Epithelial cell of proximal tubule (primary cell): ENCODE measurements at regions not wholly inside any gene's neighbourhood (a gene's known extent, or its start where the extent isn't known, plus 50 kb on each side); places are given as distances from the start of the nearest gene placed in this dataset.

ENCODE experiments used
- DNase-seq: peaks from one replicate; pipeline ENCODE4 v3.0.0-alpha.2; 2011; ENCODE audit warnings: low read depth
- H3K4me3 ChIP-seq: 2 replicates; pipeline ENCODE4 v1.5.1; 2011; ENCODE audit warnings: low read depth, mild to moderate bottlenecking, low read length
- TF ChIP-seq, protein P1 (sequence below): conservative IDR thresholded peaks from 2 replicates; pipeline ENCODE4 v1.5.1; 2012; ENCODE audit warnings: low read depth, mild to moderate bottlenecking, low read length

DNA sequence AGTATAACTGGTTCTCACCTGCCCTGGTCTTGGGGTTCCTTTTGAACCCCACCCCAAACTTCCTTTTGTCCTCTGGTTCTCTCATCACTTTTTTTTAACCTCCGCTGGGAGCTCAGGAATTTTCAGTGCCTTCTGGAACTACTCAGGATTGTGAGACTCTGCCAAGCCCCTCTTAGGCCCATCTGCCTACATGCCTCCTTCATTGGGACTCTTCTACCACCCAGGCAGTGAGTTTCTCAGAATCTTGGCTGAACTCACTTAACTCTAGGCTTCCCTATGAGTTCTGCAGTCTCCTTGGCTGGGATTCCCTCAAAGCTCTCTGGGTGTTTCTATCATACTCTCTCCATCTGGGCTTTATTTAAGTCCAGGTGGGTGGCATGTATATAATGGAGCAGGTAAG, 86.3 kb downstream of the MDH1 start:
- H3K4me3 ChIP-seq: no peak overlapping the region
- TF ChIP-seq, protein P1, sequence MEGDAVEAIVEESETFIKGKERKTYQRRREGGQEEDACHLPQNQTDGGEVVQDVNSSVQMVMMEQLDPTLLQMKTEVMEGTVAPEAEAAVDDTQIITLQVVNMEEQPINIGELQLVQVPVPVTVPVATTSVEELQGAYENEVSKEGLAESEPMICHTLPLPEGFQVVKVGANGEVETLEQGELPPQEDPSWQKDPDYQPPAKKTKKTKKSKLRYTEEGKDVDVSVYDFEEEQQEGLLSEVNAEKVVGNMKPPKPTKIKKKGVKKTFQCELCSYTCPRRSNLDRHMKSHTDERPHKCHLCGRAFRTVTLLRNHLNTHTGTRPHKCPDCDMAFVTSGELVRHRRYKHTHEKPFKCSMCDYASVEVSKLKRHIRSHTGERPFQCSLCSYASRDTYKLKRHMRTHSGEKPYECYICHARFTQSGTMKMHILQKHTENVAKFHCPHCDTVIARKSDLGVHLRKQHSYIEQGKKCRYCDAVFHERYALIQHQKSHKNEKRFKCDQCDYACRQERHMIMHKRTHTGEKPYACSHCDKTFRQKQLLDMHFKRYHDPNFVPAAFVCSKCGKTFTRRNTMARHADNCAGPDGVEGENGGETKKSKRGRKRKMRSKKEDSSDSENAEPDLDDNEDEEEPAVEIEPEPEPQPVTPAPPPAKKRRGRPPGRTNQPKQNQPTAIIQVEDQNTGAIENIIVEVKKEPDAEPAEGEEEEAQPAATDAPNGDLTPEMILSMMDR: no peak
- no peak for DNase-seq

DNA sequence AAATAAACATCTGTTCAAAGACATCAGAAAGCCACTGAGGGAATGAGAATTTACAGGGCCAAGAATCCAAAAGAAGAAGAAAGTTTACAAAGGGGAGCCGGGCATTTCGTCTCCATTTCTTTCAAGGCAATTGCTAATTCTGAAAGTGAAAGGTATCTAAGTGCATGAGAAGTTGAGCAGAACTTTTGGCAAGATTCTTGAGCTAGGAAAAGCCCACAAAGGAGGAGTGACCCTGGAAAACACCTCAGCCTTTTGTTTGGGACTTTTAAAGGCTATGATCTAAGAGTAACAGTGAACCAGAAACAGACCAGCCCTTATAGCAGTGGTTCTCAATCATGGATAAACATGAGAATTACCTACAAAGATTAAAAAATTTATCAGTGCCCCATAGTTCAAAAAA, 87.4 kb downstream of the MDH1 start:
- no peak for DNase-seq
- H3K4me3 ChIP-seq: no peak overlapping the region
- TF ChIP-seq, protein P1: no peak

DNA sequence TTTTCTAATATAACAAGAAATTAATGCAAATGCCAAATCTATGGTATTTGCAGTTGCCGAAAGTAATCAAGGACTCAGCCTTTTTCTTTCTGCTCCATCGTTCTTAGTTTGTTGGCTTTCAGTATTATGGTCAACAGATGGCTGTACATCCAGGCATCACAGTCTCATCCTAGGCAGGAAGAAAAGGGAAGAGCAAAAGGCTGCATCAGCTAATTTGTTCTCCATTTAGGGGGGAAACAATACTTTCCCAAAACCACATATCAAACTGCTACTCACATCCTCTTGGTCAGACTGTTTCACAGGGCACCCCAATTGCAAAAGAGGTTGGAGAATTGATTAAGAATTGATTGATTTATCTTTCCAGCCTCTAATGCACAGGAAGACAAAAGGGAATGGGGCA, 89.3 kb downstream of the MDH1 start:
- H3K4me3 ChIP-seq: no peak overlapping the region
- no peak for DNase-seq
- TF ChIP-seq, protein P1: no peak

DNA sequence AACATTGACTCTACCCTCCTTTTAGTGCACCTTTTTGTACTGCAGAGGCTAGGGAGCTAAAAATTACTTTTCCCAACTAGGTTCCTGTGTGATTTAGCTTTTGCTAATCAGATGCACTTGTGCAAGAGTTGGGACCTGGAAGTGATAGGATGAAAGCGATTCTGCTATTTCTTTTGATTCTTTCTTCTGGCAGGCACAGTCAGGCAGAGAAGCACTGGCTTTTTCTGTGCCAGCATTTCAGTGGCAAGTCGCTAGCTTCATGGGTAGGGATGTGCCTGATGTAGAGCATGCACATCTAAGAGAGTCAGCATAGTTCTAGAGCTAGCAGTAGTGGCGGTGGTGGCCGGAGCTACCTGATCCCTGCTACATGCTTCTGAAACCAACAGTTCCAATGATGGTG, 89.8 kb downstream of the MDH1 start:
- TF ChIP-seq, protein P1: no peak
- DNase-seq: no peak
- H3K4me3 ChIP-seq: no peak overlapping the region

DNA sequence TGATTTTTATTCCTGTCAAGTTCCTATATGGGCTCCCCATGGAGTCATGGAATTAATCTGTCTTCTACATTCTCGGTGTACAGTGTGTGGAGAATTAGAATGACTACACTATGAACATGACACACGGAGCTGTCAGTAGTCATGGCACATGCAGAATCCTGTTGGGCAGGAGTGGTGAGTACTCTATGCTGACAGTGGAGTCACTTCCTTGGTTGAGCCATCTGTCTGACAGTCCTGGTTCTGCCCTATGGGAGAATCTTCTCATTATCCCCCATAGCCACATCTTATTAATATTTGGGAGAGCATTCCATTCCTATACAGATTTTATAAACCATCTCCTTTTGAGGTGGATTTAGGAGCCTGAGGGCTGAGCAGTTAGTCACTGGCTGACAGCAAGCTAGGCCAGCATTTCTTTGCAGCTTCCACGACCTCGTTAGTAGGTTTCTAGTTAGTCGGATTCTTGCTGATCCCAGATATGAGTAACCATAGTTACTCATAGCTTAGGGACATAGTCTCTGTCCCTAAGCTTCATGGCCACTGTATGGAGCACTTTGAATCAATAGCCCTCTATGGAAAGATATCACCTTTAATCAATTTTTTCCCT, 90.6 kb downstream of the MDH1 start:
- TF ChIP-seq, protein P1: no peak
- no peak overlapping the region for H3K4me3 ChIP-seq
- DNase-seq: no peak

DNA sequence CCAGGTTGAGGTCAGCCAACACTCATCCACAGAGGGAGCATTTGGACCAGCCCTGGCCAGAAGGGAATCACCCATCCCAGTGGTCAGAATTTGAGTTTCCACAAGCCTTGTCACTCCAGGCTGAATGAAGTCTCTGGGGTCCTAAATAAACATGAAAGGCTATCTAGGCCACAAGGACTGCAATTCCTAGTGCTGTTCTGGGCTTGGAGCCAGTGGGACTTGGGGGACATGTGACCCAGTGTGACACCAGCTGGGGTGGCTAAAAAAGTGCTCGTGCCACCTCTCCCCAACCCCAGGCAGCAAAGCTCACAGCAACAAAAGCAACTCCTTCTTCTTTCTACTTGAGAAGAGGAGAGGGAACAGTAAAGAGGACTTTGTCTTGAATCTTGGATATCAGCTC, 91.7 kb downstream of the MDH1 start:
- DNase-seq: no peak
- TF ChIP-seq, protein P1: no peak
- no peak overlapping the region for H3K4me3 ChIP-seq

DNA sequence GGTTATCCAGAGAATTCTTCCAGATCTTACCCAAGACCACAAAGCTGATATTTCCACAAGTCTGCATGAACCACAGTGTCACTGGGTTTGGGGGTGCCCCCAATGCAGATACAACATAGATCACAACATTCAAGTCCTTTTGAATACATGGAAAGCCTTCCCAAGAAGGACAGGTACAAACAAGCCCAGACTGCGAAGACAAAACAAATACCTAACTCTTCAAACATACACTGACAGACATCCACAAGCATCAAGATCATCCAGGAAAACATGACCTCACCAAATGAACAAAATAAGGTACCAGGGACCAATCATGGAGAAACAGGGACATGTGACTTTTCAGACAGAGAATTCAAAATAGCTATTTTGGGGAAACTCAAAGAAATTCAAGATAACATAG, 93.1 kb downstream of the MDH1 start:
- no peak for DNase-seq
- H3K4me3 ChIP-seq: no peak overlapping the region
- TF ChIP-seq, protein P1: no peak
